ENCODE measurements at regions not wholly inside any gene's neighbourhood (a gene's known extent, or its start where the extent isn't known, plus 50 kb on each side); places are given as distances from the start of the nearest gene placed in this dataset.

DNA sequence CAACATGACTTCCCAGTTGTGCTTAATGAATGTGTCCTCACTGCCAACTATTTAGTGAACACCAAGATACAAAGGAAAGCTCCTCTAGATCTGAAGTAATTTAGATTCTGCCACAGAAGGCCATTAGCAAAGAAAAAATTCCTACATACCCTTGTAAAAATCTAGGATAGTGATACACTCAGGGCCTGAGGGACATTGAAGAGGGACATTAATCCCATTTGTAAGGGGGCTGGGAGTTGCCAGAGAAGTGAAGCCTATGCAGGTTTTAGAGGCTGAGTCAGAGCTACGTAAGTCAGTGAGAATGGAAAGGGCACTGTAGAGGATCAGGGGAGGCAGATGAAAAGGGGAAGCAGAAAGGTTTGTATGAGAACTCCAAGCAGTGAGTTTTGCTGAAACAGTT lies 286.9 kb upstream of the TARS1 start:
- no peak overlapping the region for H3K27ac ChIP-seq (ENCODE audit: insufficient read depth, low read depth, low read length)
- no peaks in the 10 kb centered on the region for H3K9me1 ChIP-seq (replicated peaks; ENCODE audit: control insufficient read depth, extremely low read depth, insufficient read depth, low read length)
- intact Hi-C loops (cut with micrococcal nuclease) (no loop called here), dilution Hi-C loops (cut with MboI; ENCODE audit: extremely low pct_ligation_motif_present, low sequenced_read_pairs) (no loop called here)
- no peaks in the 10 kb centered on the region for H3K79me2 ChIP-seq (ENCODE audit: control insufficient read depth, insufficient read depth, low read length)
- FAIRE-seq (no peak), DNase-seq (ENCODE audit: low read depth, low spot score) (no peak)
- POLR2A ChIA-PET = no interaction called here
- H3K4me2 ChIP-seq (ENCODE audit: insufficient read depth, low read length) = no peak overlapping the region
- H3K4me3 ChIP-seq (replicated peaks in 1 of 3; ENCODE audit: insufficient read depth in 1 of 3, low read depth in 1 of 3, low read length in 3 of 3) = no peak overlapping the region
- H3K36me3 ChIP-seq (ENCODE audit: control insufficient read depth in 2 of 2, extremely low read depth in 1 of 2, insufficient read depth in 2 of 2, low read length in 2 of 2) = no peaks in the 10 kb centered on the region
- peaks cover 0 to 3% of the 10 kb centered on the region in 2 experiments for H3K27me3 ChIP-seq (ENCODE audit: control insufficient read depth in 2 of 2, insufficient read depth in 2 of 2, low read length in 2 of 2)
- no peaks in the 10 kb centered on the region for H4K20me1 ChIP-seq (replicated peaks; ENCODE audit: control insufficient read depth, extremely low read depth, insufficient read depth, low read length)
- H2AFZ ChIP-seq (ENCODE audit: low read depth, low read length) = no peak overlapping the region
- no peaks in the 10 kb centered on the region for H3K4me1 ChIP-seq (ENCODE audit: control insufficient read depth, extremely low read depth, insufficient read depth, low read length)
- CTCF ChIA-PET = interaction anchor here (1.7 kb wide), 1 partner anchor 12 kb away, joined by 6 read pairs; no protein-coding TSS in a partner anchor
- TF ChIP-seq, protein P1, sequence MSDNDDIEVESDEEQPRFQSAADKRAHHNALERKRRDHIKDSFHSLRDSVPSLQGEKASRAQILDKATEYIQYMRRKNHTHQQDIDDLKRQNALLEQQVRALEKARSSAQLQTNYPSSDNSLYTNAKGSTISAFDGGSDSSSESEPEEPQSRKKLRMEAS (IDR thresholded peaks at IDR 0.05; ENCODE audit: insufficient read depth, insufficient read length) = no peak
- TF ChIP-seq POLR2A (IDR thresholded peaks at IDR 0.05; ENCODE audit: low read depth, low read length) (no peak), MYC (IDR thresholded peaks at IDR 0.05; ENCODE audit: low read depth, low read length) (no peak), FOS (IDR thresholded peaks at IDR 0.05; ENCODE audit: borderline replicate concordance, insufficient read depth, low read length) (no peak), POLR2AphosphoS5 (IDR thresholded peaks at IDR 0.05; ENCODE audit: insufficient read depth, low read depth, low read length) (no peak), EZH2 (IDR thresholded peaks at IDR 0.05; ENCODE audit: borderline replicate concordance, low read depth, low read length, severe bottlenecking) (no peak), JUN (IDR thresholded peaks at IDR 0.05; ENCODE audit: borderline replicate concordance, insufficient read depth, insufficient read length, low read depth) (no peak), GATA2 (IDR thresholded peaks at IDR 0.05; ENCODE audit: insufficient read depth, insufficient read length, low read depth, low read length) (no peak)
- TF ChIP-seq, protein P2, sequence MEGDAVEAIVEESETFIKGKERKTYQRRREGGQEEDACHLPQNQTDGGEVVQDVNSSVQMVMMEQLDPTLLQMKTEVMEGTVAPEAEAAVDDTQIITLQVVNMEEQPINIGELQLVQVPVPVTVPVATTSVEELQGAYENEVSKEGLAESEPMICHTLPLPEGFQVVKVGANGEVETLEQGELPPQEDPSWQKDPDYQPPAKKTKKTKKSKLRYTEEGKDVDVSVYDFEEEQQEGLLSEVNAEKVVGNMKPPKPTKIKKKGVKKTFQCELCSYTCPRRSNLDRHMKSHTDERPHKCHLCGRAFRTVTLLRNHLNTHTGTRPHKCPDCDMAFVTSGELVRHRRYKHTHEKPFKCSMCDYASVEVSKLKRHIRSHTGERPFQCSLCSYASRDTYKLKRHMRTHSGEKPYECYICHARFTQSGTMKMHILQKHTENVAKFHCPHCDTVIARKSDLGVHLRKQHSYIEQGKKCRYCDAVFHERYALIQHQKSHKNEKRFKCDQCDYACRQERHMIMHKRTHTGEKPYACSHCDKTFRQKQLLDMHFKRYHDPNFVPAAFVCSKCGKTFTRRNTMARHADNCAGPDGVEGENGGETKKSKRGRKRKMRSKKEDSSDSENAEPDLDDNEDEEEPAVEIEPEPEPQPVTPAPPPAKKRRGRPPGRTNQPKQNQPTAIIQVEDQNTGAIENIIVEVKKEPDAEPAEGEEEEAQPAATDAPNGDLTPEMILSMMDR (IDR thresholded peaks at IDR 0.05; ENCODE audit: extremely low read depth in 1 of 2, insufficient read depth in 1 of 2, low read depth in 1 of 2, low read length in 2 of 2) = no peak
- H3K9ac ChIP-seq (replicated peaks; ENCODE audit: extremely low read depth, insufficient read depth, low read length) = no peak overlapping the region
- no TSS peak for BruUV-seq (replicated peaks)
- H3K9me3 ChIP-seq (replicated peaks; ENCODE audit: control insufficient read depth, insufficient read depth, low read length) = no peaks in the 10 kb centered on the region

All from endothelial cell of umbilical vein (primary cell).